ENCODE measurements at regions not wholly inside any gene's neighbourhood (a gene's known extent, or its start where the extent isn't known, plus 50 kb on each side); places are given as distances from the start of the nearest gene placed in this dataset.

DNA sequence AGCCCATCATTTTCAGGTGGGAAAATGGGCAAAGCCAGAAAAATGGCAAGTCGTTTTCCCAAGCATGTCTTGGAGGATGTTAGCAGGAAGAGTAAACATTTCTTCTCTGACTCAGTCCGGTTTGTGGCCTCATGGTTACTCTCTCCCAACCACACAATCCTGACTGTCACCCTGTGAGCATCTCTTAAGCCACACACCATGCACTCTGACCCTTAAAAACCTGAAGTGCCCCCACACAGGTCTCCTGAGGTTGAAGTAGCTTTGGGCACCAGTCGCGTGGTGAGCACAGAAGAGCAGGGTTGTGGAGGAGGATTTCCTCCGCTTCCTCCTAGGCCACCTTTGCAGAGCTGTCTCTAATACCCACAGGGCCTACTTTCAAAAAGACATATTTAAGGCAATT lies 387.3 kb upstream of the NPVF start:
- H3K79me2 ChIP-seq (ENCODE audit: low read length) = no peaks in the 10 kb centered on the region
- CTCF ChIA-PET = no interaction called here
- no peaks in the 10 kb centered on the region for H4K20me1 ChIP-seq (ENCODE audit: low read length)
- no peaks in the 10 kb centered on the region for H3K36me3 ChIP-seq (ENCODE audit: low read depth, low read length)
- ATAC-seq = no peak
- BruUV-seq (replicated peaks) = no TSS peak
- no peak overlapping the region for H3K9ac ChIP-seq (ENCODE audit: low read length)
- POLR2A ChIA-PET (ENCODE audit: unreplicated experiment) = no interaction called here
- no peaks in the 10 kb centered on the region for H3F3A ChIP-seq (ENCODE audit: low read length, unreplicated experiment)
- no peaks in the 10 kb centered on the region for H3K9me2 ChIP-seq (replicated peaks; ENCODE audit: low read length)
- no peak overlapping the region for H3K27ac ChIP-seq (ENCODE audit: low read length)
- no peaks in the 10 kb centered on the region for H3K27me3 ChIP-seq (ENCODE audit: low read length)
- intact Hi-C loops (cut with micrococcal nuclease) = no loop called here
- TF ChIP-seq, protein P1, sequence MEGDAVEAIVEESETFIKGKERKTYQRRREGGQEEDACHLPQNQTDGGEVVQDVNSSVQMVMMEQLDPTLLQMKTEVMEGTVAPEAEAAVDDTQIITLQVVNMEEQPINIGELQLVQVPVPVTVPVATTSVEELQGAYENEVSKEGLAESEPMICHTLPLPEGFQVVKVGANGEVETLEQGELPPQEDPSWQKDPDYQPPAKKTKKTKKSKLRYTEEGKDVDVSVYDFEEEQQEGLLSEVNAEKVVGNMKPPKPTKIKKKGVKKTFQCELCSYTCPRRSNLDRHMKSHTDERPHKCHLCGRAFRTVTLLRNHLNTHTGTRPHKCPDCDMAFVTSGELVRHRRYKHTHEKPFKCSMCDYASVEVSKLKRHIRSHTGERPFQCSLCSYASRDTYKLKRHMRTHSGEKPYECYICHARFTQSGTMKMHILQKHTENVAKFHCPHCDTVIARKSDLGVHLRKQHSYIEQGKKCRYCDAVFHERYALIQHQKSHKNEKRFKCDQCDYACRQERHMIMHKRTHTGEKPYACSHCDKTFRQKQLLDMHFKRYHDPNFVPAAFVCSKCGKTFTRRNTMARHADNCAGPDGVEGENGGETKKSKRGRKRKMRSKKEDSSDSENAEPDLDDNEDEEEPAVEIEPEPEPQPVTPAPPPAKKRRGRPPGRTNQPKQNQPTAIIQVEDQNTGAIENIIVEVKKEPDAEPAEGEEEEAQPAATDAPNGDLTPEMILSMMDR (conservative IDR thresholded peaks at IDR 0.05; ENCODE audit: low read depth, low read length) = no peak
- TF ChIP-seq EZH2 (IDR thresholded peaks at IDR 0.05; ENCODE audit: low read length, unreplicated experiment) = no peak
- TF ChIP-seq EZH2phosphoT487 (IDR thresholded peaks at IDR 0.05; ENCODE audit: borderline replicate concordance, low read length) = no peak
- H3K4me3 ChIP-seq (ENCODE audit: low read length) = no peak overlapping the region
- no peaks in the 10 kb centered on the region for H3K9me3 ChIP-seq (ENCODE audit: low read length)
- H3K4me2 ChIP-seq (ENCODE audit: low read length) = no peak overlapping the region
- H2AFZ ChIP-seq (ENCODE audit: low read length) = no peak overlapping the region
- no peaks in the 10 kb centered on the region for H3K4me1 ChIP-seq (ENCODE audit: insufficient read depth, low read length)
- DNase-seq = peak; percentile 4

DNA sequence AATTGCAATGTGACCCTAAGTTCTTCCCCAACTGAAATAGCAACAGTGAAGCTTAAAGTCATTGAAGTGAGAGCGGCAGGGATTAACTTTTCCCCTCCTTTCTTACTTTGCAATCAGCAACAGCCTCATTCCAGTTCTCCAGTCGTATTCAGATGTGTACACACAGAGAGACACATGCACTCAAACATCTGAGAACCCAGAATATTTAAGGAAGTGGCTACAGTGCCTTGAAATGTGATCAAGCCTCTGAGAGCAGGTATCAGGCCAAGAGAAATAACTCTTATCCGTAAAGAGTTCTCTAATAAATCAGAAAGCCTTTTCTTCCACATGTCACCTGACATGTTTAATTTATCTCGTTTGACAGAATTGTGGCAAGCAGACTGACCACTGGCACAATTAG lies 388.9 kb upstream of the NPVF start:
- Histone ChIP-seq H3K79me2 (ENCODE audit: low read length) (no peaks in the 10 kb centered on the region), H3K9me3 (ENCODE audit: low read length) (no peaks in the 10 kb centered on the region), H3K27ac (ENCODE audit: low read length) (no peak overlapping the region), H3K36me3 (ENCODE audit: low read depth, low read length) (no peaks in the 10 kb centered on the region), H3K9ac (ENCODE audit: low read length) (no peak overlapping the region), H3F3A (ENCODE audit: low read length, unreplicated experiment) (no peaks in the 10 kb centered on the region), H3K4me1 (ENCODE audit: insufficient read depth, low read length) (no peaks in the 10 kb centered on the region), H3K4me3 (ENCODE audit: low read length) (no peak overlapping the region), H2AFZ (ENCODE audit: low read length) (no peak overlapping the region), H4K20me1 (ENCODE audit: low read length) (no peaks in the 10 kb centered on the region), H3K9me2 (replicated peaks; ENCODE audit: low read length) (no peaks in the 10 kb centered on the region), H3K4me2 (ENCODE audit: low read length) (no peak overlapping the region), H3K27me3 (ENCODE audit: low read length) (peaks cover 3% of the 10 kb centered on the region; the same call in 1 of the 2 replicates)
- TF ChIP-seq, protein P1 (conservative IDR thresholded peaks at IDR 0.05; ENCODE audit: low read depth, low read length) = no peak
- no peak for TF ChIP-seq EZH2 (IDR thresholded peaks at IDR 0.05; ENCODE audit: low read length, unreplicated experiment)
- no peak for TF ChIP-seq EZH2phosphoT487 (IDR thresholded peaks at IDR 0.05; ENCODE audit: borderline replicate concordance, low read length)
- DNase-seq (no peak), ATAC-seq (no peak)
- CTCF ChIA-PET = no interaction called here
- BruUV-seq (replicated peaks) = no TSS peak
- POLR2A ChIA-PET (ENCODE audit: unreplicated experiment) = no interaction called here
- intact Hi-C loops (cut with micrococcal nuclease) = no loop called here

DNA sequence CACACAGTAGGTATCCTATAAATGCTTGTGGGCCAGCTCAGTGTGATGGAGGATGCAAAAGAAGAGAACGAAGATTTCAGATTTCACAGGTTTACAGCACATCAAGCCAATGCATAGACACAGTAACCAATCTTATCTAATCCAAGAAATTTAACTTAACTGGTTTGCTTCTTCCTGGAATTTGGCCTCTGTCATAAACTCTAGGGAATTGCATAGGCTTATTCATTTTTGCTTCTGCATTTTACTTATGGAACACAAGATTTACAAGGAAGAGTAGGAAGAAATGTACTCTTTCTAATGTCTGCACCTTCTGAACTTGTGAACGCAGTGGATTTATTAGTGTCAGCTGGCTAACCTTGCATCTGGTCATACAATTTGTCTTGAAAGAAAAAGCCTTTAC lies 389.4 kb upstream of the NPVF start:
- no peak for DNase-seq
- intact Hi-C loops (cut with micrococcal nuclease) = no loop called here
- BruUV-seq (replicated peaks) = no TSS peak
- H3K79me2 ChIP-seq (ENCODE audit: low read length) = no peaks in the 10 kb centered on the region
- H3K36me3 ChIP-seq (ENCODE audit: low read depth, low read length) = no peaks in the 10 kb centered on the region
- no peaks in the 10 kb centered on the region for H3F3A ChIP-seq (ENCODE audit: low read length, unreplicated experiment)
- peaks cover 3% of the 10 kb centered on the region; the same call in 1 of the 2 replicates for H3K27me3 ChIP-seq (ENCODE audit: low read length)
- ChIA-PET POLR2A (ENCODE audit: unreplicated experiment) (no interaction called here), CTCF (no interaction called here)
- H2AFZ ChIP-seq (ENCODE audit: low read length) = no peak overlapping the region
- no peaks in the 10 kb centered on the region for H3K4me1 ChIP-seq (ENCODE audit: insufficient read depth, low read length)
- TF ChIP-seq EZH2 (IDR thresholded peaks at IDR 0.05; ENCODE audit: low read length, unreplicated experiment) = no peak
- TF ChIP-seq, protein P1 (conservative IDR thresholded peaks at IDR 0.05; ENCODE audit: low read depth, low read length) = no peak
- no peak for TF ChIP-seq EZH2phosphoT487 (IDR thresholded peaks at IDR 0.05; ENCODE audit: borderline replicate concordance, low read length)
- no peak for ATAC-seq
- H3K27ac ChIP-seq (ENCODE audit: low read length) = no peak overlapping the region
- no peak overlapping the region for H3K4me3 ChIP-seq (ENCODE audit: low read length)
- no peak overlapping the region for H3K4me2 ChIP-seq (ENCODE audit: low read length)
- H4K20me1 ChIP-seq (ENCODE audit: low read length) = no peaks in the 10 kb centered on the region
- H3K9ac ChIP-seq (ENCODE audit: low read length) = no peak overlapping the region
- H3K9me3 ChIP-seq (ENCODE audit: low read length) = no peaks in the 10 kb centered on the region
- no peaks in the 10 kb centered on the region for H3K9me2 ChIP-seq (replicated peaks; ENCODE audit: low read length)

All from PC-3 (cell line).